Tibial artery (tissue), 4 donors: ENCODE measurements at regions not wholly inside any gene's neighbourhood (a gene's known extent, or its start where the extent isn't known, plus 50 kb on each side); places are given as distances from the start of the nearest gene placed in this dataset.

ENCODE experiments used
- DNase-seq, 2 donors: peaks; one replicate each; pipeline ENCODE4 v3.0.0-alpha.2; 2019
- H3K27ac ChIP-seq, 2 donors: fragments of 200-600 bp; sonication (generic) in 1 of 2; 1 replicate in 1 of 2; 2 replicates in 1 of 2; pipeline ENCODE4 v1.5.1; 2018 to 2019; ENCODE audit warnings: mild to moderate bottlenecking in 1 of 2
- H3K27me3 ChIP-seq, 2 donors: fragments of 200-600 bp; sonication (generic) in 1 of 2; one replicate each; pipeline versions ENCODE4 v1.5.1 to v1.6.0; 2016 to 2019
- H3K36me3 ChIP-seq, 3 donors: fragments of 200-600 bp; sonication (generic) in 2 of 3; one replicate each; pipeline ENCODE4 v1.5.1; 2016 to 2019; ENCODE audit warnings: mild to moderate bottlenecking in 2 of 3
- H3K4me1 ChIP-seq, 4 donors: fragments of 200-600 bp; sonication (generic) in 2 of 4; 1 replicate in 3 of 4; 2 replicates in 1 of 4; pipeline ENCODE4 v1.5.1; 2016 to 2019
- H3K4me3 ChIP-seq, 2 donors: fragments of 200-600 bp; sonication (generic) in 1 of 2; 1 replicate in 1 of 2; 2 replicates in 1 of 2; pipeline ENCODE4 v1.5.1; 2018 to 2019; ENCODE audit warnings: mild to moderate bottlenecking in 2 of 2
- H3K9me3 ChIP-seq, 3 donors: fragments of 200-600 bp; sonication (generic) in 1 of 3; one replicate each; pipeline ENCODE4 v1.5.1; 2016 to 2019
- intact Hi-C: fragments of 100-400 bp; cut with DNase I; formaldehyde crosslinking; loops from one replicate; pipeline ENCODE4 v1.15.0; 2023; ENCODE audit warnings: low total_unique reads
- TF ChIP-seq, protein P1 (sequence below), 2 experiments: fragments of 200-600 bp in 1 of 2; fragments of 450-650 bp in 1 of 2; IDR thresholded peaks; one replicate each; pipeline ENCODE4 v1.5.1; 2017 to 2019; ENCODE audit warnings: antibody characterized with exemption in 2 of 2, mild to moderate bottlenecking in 1 of 2, moderate library complexity in 1 of 2

GRCh38 chr5:89457411-89458331 is 574.7 kb upstream of the MEF2C start:
- no peaks in the 10 kb centered on the region for H3K36me3 ChIP-seq
- peaks cover 0 to 20% (median 5%) of the 10 kb centered on the region in 4 donors for H3K4me1 ChIP-seq
- H3K27ac ChIP-seq = peak overlapping the region; percentile 53 to 58
- no peak overlapping the region for H3K4me3 ChIP-seq
- TF ChIP-seq, protein P1, sequence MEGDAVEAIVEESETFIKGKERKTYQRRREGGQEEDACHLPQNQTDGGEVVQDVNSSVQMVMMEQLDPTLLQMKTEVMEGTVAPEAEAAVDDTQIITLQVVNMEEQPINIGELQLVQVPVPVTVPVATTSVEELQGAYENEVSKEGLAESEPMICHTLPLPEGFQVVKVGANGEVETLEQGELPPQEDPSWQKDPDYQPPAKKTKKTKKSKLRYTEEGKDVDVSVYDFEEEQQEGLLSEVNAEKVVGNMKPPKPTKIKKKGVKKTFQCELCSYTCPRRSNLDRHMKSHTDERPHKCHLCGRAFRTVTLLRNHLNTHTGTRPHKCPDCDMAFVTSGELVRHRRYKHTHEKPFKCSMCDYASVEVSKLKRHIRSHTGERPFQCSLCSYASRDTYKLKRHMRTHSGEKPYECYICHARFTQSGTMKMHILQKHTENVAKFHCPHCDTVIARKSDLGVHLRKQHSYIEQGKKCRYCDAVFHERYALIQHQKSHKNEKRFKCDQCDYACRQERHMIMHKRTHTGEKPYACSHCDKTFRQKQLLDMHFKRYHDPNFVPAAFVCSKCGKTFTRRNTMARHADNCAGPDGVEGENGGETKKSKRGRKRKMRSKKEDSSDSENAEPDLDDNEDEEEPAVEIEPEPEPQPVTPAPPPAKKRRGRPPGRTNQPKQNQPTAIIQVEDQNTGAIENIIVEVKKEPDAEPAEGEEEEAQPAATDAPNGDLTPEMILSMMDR (IDR thresholded peaks at IDR 0.05) = no peak
- H3K9me3 ChIP-seq = no peaks in the 10 kb centered on the region
- intact Hi-C loops = no loop called here
- DNase-seq = peak; percentile 47 to 81
- H3K27me3 ChIP-seq = no peaks in the 10 kb centered on the region

GRCh38 chr5:89452081-89452480 is 569.1 kb upstream of the MEF2C start:
- Histone ChIP-seq H3K4me1 (peaks cover 0 to 3% (median 0%) of the 10 kb centered on the region in 4 donors), H3K36me3 (no peaks in the 10 kb centered on the region), H3K27ac (no peak overlapping the region), H3K4me3 (no peak overlapping the region), H3K27me3 (no peaks in the 10 kb centered on the region), H3K9me3 (no peaks in the 10 kb centered on the region)
- TF ChIP-seq, protein P1 (IDR thresholded peaks at IDR 0.05) = no peak
- DNase-seq = no peak
- intact Hi-C loops = loop anchor here (1.0 kb wide), 1 partner anchor 37 kb away; no protein-coding TSS in a partner anchor

- no peak for DNase-seq
- no peak overlapping the region for H3K27ac ChIP-seq
- H3K4me3 ChIP-seq = no peak overlapping the region
- H3K4me1 ChIP-seq = no peaks in the 10 kb centered on the region
- H3K27me3 ChIP-seq = no peaks in the 10 kb centered on the region
- no peaks in the 10 kb centered on the region for H3K36me3 ChIP-seq
- TF ChIP-seq, protein P1 (IDR thresholded peaks at IDR 0.05) = no peak
- intact Hi-C loops = no loop called here
- no peaks in the 10 kb centered on the region for H3K9me3 ChIP-seq
Measured at GRCh38 chr5:89451263-89451662, 568.3 kb upstream of the MEF2C start.

- intact Hi-C loops = no loop called here
- no peaks in the 10 kb centered on the region for H3K9me3 ChIP-seq
- TF ChIP-seq, protein P1 (IDR thresholded peaks at IDR 0.05) = no peak
Measured at GRCh38 chr5:89450149-89450538, 567.2 kb upstream of the MEF2C start.

GRCh38 chr5:89449392-89450148 is 566.6 kb upstream of the MEF2C start:
- Histone ChIP-seq H3K27me3 (no peaks in the 10 kb centered on the region), H3K9me3 (no peaks in the 10 kb centered on the region), H3K27ac (no peak overlapping the region), H3K4me1 (no peaks in the 10 kb centered on the region), H3K4me3 (no peak overlapping the region), H3K36me3 (no peaks in the 10 kb centered on the region)
- no peak for DNase-seq
- intact Hi-C loops = no loop called here
- TF ChIP-seq, protein P1 (IDR thresholded peaks at IDR 0.05) = no peak

More at GRCh38 chr5:89450149-89450538, 567.2 kb upstream of the MEF2C start:
- H3K36me3 ChIP-seq = no peaks in the 10 kb centered on the region
- H3K27me3 ChIP-seq = no peaks in the 10 kb centered on the region
- no peak overlapping the region for H3K27ac ChIP-seq
- H3K4me3 ChIP-seq = no peak overlapping the region
- no peak for DNase-seq
- no peaks in the 10 kb centered on the region for H3K4me1 ChIP-seq
